HG02798 (cell line): ENCODE measurements at regions not wholly inside any gene's neighbourhood (a gene's known extent, or its start where the extent isn't known, plus 50 kb on each side); places are given as distances from the start of the nearest gene placed in this dataset.

ENCODE experiments used
- ATAC-seq: cut with Tn5 transposase; IDR thresholded peaks from one replicate; pipeline ENCODE4 v1.9.1; 2021; ENCODE audit warnings: mild to moderate bottlenecking; ENCODE audit not compliant: unreplicated experiment, poor library complexity

- no peak for ATAC-seq
These were observed 236.3 kb downstream of the HTR7 start for GRCh38 chr10:90621577-90621976.

DNA sequence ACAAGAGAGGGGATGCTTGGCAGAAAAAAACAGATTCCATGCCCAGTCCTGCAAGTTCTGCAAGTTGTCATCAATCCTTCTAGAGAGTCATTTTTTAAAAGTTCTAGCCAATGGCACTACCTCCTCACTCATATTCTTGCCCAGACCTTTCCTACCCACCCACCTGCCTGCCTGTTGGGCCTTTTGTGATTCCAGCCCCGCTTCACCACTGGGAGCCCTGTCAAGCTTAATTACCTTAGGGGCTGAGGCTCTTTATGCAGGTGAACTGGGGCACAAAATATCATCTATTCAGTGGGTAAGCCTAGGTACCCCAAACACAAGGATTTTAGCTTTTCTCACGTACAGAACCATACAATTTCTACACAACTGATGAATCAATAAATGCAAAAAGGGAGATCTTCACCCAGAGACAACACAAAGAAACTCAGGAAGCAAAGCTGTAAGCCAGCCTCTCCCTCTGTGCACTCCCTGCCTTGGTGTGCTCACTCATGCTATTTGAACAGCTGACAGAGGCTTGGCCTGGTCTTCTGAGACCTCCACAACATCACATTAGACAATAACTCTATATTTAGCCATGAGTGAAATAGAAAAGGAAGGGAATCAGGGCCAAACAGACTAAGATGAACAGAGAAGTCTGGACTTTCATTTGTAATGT is 222.6 kb downstream of the HTR7 start:
- no peak for ATAC-seq

DNA sequence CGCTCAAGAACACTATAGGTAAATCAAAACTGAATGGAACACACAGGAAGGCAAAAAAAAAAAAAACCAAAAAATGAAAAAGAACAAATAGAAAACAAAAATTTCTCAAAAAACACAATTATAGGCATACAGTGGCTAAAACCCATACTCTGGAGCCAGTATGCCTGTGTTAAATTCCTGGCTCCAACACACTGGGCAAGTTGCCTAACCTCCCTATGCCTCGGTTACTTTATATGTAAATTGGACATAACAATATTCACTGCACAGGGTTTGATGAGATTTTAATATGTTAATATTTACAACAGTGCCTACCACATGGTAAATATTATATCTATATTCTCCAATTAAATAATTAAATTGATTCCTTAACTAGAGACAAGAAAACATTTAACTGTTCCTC is 217.1 kb downstream of the HTR7 start:
- no peak for ATAC-seq

DNA sequence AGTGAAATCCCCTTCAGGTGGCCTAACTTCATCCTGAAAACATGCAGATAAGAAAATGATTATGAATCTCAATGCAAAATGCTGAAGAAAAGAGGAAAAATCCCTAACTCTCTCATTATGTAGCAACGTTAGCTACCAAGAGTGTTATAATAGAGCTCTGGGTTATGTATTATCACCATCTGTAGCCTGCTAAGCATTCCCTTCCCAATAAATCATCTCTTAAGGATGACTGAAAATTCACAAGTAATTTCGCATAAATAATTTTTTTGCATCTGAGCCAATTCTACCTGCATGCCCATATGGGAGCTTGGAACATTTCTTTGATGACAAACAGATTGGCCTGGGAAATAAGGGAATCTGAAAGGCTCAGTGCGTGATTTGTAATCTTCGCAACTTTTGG is 216.1 kb downstream of the HTR7 start:
- no peak for ATAC-seq

DNA sequence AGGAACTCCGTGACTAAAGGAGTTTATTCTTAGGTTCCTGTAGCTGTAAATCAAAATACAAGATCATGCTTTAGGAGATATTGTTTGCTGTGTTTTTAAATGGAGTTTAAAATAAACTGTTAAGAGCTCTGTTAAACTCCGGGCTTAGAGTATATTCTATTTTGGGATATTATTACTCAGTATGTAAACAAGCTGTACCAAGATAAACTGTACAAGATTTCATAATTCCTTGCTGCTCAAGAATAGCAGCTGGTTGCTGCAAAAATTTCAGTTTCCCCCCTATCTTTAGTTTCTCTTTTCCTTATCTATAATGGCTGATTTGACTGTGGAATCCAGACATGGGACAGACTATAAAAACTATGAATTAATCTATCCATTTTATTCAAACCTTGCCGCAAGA is 215.7 kb downstream of the HTR7 start:
- ATAC-seq = no peak

GRCh38 chr10:90642650-90643049 is 215.2 kb downstream of the HTR7 start:
- ATAC-seq = no peak

DNA sequence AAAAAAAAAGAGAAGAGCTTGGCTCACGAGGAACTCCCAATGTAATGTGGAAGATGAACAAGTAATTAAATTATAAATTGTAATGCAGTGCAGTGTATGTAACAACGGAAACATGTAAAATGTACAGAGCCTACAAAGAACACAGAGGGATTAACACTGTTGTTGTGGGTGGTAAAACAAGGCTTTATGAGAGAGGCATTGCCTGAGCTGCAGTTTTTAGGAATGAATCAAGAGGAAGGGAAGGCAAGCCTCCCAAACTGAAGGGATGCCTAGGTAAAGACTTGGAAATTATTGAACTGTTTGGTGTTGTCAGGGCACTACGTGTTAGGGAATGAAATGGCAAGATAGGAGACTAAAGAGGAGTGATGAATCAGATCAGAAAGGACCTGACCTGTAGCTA is 213.7 kb downstream of the HTR7 start:
- ATAC-seq = no peak

DNA sequence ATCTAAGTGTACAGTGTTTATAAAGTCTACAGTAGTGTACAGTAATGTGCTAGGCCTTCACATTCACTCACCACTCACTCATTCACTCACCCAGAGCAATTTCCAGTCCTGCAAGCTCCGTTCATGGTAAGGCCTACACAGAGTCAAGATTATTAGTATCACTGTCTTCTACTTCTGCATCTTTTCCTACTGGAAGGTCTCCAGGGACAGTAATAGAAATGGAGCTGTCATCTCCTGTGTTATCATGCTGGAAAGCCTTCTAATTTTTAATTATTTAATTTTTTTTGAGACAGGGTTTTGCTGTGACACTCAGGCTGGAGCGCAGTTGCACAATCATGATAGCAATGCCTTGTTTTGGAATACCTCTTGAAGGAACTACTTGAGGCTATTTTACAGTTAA is 207.0 kb downstream of the HTR7 start:
- ATAC-seq = no peak

DNA sequence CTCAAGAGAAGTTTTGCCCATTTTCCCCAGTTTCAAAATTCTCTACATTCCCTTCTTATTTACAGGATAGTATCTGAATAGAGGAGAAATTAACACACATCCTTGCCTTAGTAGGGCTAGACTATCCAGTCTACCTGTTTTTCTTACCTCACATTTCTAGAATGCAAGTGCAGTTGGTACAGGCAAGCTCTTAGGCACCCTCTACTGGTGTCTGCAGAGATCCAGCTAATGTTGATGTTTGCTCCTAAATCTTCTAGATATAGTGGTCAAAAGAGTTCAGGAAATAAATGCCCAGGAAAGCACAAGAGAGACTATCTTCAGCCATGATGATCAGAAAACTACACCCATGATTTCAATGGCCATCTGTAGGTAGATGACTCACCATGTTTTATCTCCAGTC is 205.3 kb downstream of the HTR7 start:
- no peak for ATAC-seq

GRCh38 chr10:90658791-90659190 is 199.0 kb downstream of the HTR7 start:
- no peak for ATAC-seq

DNA sequence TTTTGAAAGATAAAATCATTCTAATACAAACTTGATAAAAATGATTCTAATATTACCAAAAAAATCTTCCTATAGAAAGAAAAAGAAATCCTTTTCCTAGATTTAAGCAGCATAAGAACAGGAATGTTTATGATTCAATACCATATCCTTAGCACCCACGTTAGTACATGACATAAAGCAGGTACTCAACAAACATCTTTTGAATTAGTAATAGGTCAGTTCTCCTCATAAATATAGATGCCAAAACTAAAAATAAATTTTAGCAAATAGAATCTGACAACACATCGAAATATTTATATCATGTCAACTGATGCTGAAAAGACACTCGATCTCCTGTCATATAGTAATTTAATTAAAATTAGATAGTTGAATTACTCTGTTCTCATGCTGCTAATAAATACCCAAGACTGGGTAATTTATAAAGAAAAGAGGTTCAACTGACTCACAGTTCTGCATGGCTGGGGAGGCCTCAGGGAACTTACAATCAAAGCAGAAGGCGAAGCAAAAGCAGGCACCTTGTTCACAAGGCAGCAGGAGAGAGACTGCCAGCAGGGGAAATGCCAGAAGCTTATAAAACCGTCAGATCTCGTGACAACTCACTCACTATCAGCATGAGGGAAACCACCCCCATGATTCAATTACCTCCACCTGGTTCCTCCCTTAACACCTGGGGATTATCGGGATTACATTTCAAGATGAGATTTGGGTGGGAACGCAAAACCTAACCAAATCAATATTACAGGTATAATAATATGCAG is 191.8 kb downstream of the HTR7 start:
- no peak for ATAC-seq

- no peak for ATAC-seq
These were observed 183.4 kb downstream of the HTR7 start for GRCh38 chr10:90674461-90674860.

GRCh38 chr10:90674928-90675327 is 182.9 kb downstream of the HTR7 start:
- ATAC-seq = no peak

DNA sequence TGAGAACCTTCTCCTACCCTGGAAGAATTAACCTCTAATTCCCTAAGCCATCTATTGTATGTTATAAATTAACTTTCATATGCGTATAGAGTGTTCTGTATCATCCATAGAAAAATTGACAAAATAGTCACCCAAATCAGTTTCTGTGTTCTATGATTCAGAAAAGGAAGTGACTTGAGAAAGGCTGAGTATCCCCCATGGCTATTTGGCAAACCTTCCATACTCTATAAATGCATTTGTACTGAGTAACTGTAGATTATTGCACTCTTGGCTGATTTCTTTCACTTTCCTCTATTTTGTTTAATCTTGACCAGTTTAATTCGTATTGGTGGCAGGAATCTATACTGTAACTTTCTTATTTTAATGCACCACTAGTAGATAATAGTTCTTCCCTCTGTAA is 182.2 kb downstream of the HTR7 start:
- ATAC-seq = no peak
